ENCODE measurements at regions not wholly inside any gene's neighbourhood (a gene's known extent, or its start where the extent isn't known, plus 50 kb on each side); places are given as distances from the start of the nearest gene placed in this dataset.

- no peak overlapping the region for H3K27ac ChIP-seq (ENCODE audit: insufficient read depth, low read depth, low read length)
- POLR2A ChIA-PET, result no interaction called here
These were observed 825.9 kb upstream of the GRAMD2B start for GRCh38 chr5:125597338-125597737.

More at GRCh38 chr5:125597338-125597737, 825.9 kb upstream of the GRAMD2B start:
- DNase-seq (ENCODE audit: low read depth, low spot score) (no peak), FAIRE-seq (no peak)
- H3K4me3 ChIP-seq (replicated peaks in 1 of 3; ENCODE audit: insufficient read depth in 1 of 3, low read depth in 1 of 3, low read length in 3 of 3), result no peak overlapping the region
- H4K20me1 ChIP-seq (replicated peaks; ENCODE audit: control insufficient read depth, extremely low read depth, insufficient read depth, low read length), result no peaks in the 10 kb centered on the region
- no peaks in the 10 kb centered on the region for H3K9me3 ChIP-seq (replicated peaks; ENCODE audit: control insufficient read depth, insufficient read depth, low read length)
- no peak overlapping the region for H3K9ac ChIP-seq (replicated peaks; ENCODE audit: extremely low read depth, insufficient read depth, low read length)
- H3K36me3 ChIP-seq (ENCODE audit: control insufficient read depth in 2 of 2, extremely low read depth in 1 of 2, insufficient read depth in 2 of 2, low read length in 2 of 2), result no peaks in the 10 kb centered on the region
- H3K27me3 ChIP-seq (ENCODE audit: control insufficient read depth in 2 of 2, insufficient read depth in 2 of 2, low read length in 2 of 2), result no peaks in the 10 kb centered on the region
- CTCF ChIA-PET, result no interaction called here
- no peaks in the 10 kb centered on the region for H3K79me2 ChIP-seq (ENCODE audit: control insufficient read depth, insufficient read depth, low read length)
- intact Hi-C loops (cut with micrococcal nuclease), result no loop called here
- H3K4me1 ChIP-seq (ENCODE audit: control insufficient read depth, extremely low read depth, insufficient read depth, low read length), result no peaks in the 10 kb centered on the region
- no peaks in the 10 kb centered on the region for H3K9me1 ChIP-seq (replicated peaks; ENCODE audit: control insufficient read depth, extremely low read depth, insufficient read depth, low read length)
- no TSS peak for BruUV-seq (replicated peaks)
- no peak overlapping the region for H2AFZ ChIP-seq (ENCODE audit: low read depth, low read length)
- TF ChIP-seq MYC (IDR thresholded peaks at IDR 0.05; ENCODE audit: low read depth, low read length) (no peak), CTCF (IDR thresholded peaks at IDR 0.05; ENCODE audit: extremely low read depth in 1 of 2, insufficient read depth in 1 of 2, low read depth in 1 of 2, low read length in 2 of 2) (no peak), GATA2 (IDR thresholded peaks at IDR 0.05; ENCODE audit: insufficient read depth, insufficient read length, low read depth, low read length) (no peak), FOS (IDR thresholded peaks at IDR 0.05; ENCODE audit: borderline replicate concordance, insufficient read depth, low read length) (no peak), MAX (IDR thresholded peaks at IDR 0.05; ENCODE audit: insufficient read depth, insufficient read length) (no peak), EZH2 (IDR thresholded peaks at IDR 0.05; ENCODE audit: borderline replicate concordance, low read depth, low read length, severe bottlenecking) (no peak), POLR2AphosphoS5 (IDR thresholded peaks at IDR 0.05; ENCODE audit: insufficient read depth, low read depth, low read length) (no peak)
- H3K4me2 ChIP-seq (ENCODE audit: insufficient read depth, low read length), result no peak overlapping the region
- dilution Hi-C loops (cut with MboI; ENCODE audit: extremely low pct_ligation_motif_present, low sequenced_read_pairs), result no loop called here

Data from endothelial cell of umbilical vein (primary cell).